Karpas-422 (cell line): ENCODE measurements at regions not wholly inside any gene's neighbourhood (a gene's known extent, or its start where the extent isn't known, plus 50 kb on each side); places are given as distances from the start of the nearest gene placed in this dataset.
"Not testable (repeated sequence)": the region's sequence is repeated elsewhere in the genome, so short reads cannot be mapped to it uniquely, and the experiment has no call there.

Experiments used
- DNase-seq: peaks from one replicate; pipeline ENCODE4 v3.0.0-alpha.2; 2015
- H2AFZ ChIP-seq: fragments of 200-600 bp; sonication (generic); 2 replicates; pipeline ENCODE4 v1.6.1; 2014; ENCODE audit warnings: antibody characterized with exemption, low read length, mixed read lengths
- H3K27ac ChIP-seq: fragments of 200-600 bp; sonication (generic); 2 replicates; pipeline ENCODE4 v1.5.1; 2014; ENCODE audit warnings: mild to moderate bottlenecking, low read length, moderate library complexity
- H3K27me3 ChIP-seq: fragments of 200-600 bp; sonication (generic); 2 replicates; pipeline ENCODE4 v1.6.1; 2014; ENCODE audit warnings: low read length, mixed read lengths
- H3K36me3 ChIP-seq: fragments of 200-600 bp; sonication (generic); 2 replicates; pipeline ENCODE4 v1.6.1; 2014; ENCODE audit warnings: low read length, mixed read lengths; ENCODE audit not compliant: insufficient read depth
- H3K4me1 ChIP-seq: fragments of 200-600 bp; sonication (generic); 2 replicates; pipeline ENCODE4 v1.6.1; 2014; ENCODE audit warnings: mild to moderate bottlenecking, low read length, mixed read lengths
- H3K4me2 ChIP-seq: fragments of 200-600 bp; sonication (generic); 2 replicates; pipeline ENCODE4 v1.6.1; 2014; ENCODE audit warnings: low read length, low read depth, mild to moderate bottlenecking; ENCODE audit not compliant: poor library complexity, severe bottlenecking
- H3K4me3 ChIP-seq: fragments of 200-600 bp; sonication (generic); 2 replicates; pipeline ENCODE4 v1.5.1; 2014; ENCODE audit warnings: mild to moderate bottlenecking, antibody characterized with exemption, low read length, mixed read lengths
- H3K79me2 ChIP-seq: fragments of 200-600 bp; sonication (generic); 2 replicates; pipeline ENCODE4 v1.6.1; 2014; ENCODE audit warnings: mild to moderate bottlenecking, low read length, mixed read lengths
- H3K9ac ChIP-seq: fragments of 200-600 bp; sonication (generic); 2 replicates; pipeline ENCODE4 v1.6.0; 2014; ENCODE audit warnings: low read length
- H3K9me2 ChIP-seq: fragments of 200-600 bp; sonication (generic), shearing (Covaris generic); replicated peaks from 2 replicates; pipeline ENCODE4 v1.6.0; 2014; ENCODE audit warnings: mild to moderate bottlenecking, low read length, moderate library complexity; ENCODE audit not compliant: insufficient read depth
- H3K9me3 ChIP-seq: fragments of 300-700, 200-600 bp; sonication (generic); 2 replicates; pipeline ENCODE4 v1.6.1; 2014; ENCODE audit warnings: low read length, mixed read lengths
- H4K20me1 ChIP-seq: fragments of 200-600 bp; sonication (generic); 2 replicates; pipeline ENCODE4 v1.6.1; 2014; ENCODE audit warnings: mild to moderate bottlenecking, antibody characterized with exemption, low read length, low read depth; ENCODE audit not compliant: insufficient read depth

DNA sequence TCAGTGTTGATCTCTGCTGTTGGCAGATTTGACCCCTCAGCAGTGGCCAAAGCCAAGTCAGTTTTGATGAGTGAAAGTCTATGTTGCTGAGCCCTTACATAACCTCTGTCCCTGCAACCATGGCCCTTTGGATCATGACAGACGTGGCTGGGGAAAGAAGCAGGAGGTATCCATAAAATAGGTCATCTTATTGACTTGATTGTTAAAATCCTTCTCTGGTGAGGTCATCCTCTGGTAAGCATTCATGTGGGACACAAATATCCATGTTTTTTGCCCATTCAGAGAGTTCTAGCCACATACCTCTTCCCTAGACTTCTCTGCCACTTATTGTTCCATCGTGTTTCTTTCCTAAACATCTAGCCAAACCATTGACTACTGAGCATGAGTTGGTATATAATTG lies 251.9 kb upstream of the PTER start:
- H3K4me2 ChIP-seq = no peak overlapping the region
- H3K4me3 ChIP-seq = no peak overlapping the region
- no peak overlapping the region for H3K27ac ChIP-seq
- no peak overlapping the region for H2AFZ ChIP-seq
- no peaks in the 10 kb centered on the region for H3K79me2 ChIP-seq
- H3K9me3 ChIP-seq = no peaks in the 10 kb centered on the region
- H4K20me1 ChIP-seq = no peaks in the 10 kb centered on the region
- no peaks in the 10 kb centered on the region for H3K4me1 ChIP-seq
- H3K36me3 ChIP-seq = no peaks in the 10 kb centered on the region
- H3K9me2 ChIP-seq = no peaks in the 10 kb centered on the region
- no peak overlapping the region for H3K9ac ChIP-seq
- DNase-seq = no peak
- H3K27me3 ChIP-seq = no peaks in the 10 kb centered on the region

DNA sequence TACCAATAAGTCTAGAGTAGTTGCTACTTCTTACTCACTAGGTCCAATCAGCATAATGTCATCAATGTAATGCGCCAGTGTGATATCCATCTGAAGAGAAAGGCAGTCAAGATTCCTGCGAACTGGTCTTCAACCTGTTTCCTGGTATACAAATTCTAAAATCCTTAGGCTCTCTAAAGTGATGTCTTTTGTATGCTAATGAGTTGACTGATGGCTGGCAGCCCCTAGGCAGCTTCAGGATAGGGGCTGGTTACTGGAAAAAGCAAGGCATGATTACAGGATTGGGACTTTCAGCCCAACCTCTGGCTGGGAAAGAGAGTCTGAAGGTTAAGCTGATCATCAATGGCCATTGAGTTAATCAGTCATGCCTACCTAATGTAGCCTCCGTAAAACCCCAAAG lies 250.2 kb upstream of the PTER start:
- H3K36me3 ChIP-seq = no peaks in the 10 kb centered on the region
- H3K9me3 ChIP-seq = no peaks in the 10 kb centered on the region
- H3K4me3 ChIP-seq = no peak overlapping the region
- H4K20me1 ChIP-seq = no peaks in the 10 kb centered on the region
- H3K9me2 ChIP-seq = no peaks in the 10 kb centered on the region
- H3K9ac ChIP-seq = no peak overlapping the region
- H3K27ac ChIP-seq = no peak overlapping the region
- no peaks in the 10 kb centered on the region for H3K27me3 ChIP-seq
- H3K79me2 ChIP-seq = no peaks in the 10 kb centered on the region
- no peak overlapping the region for H2AFZ ChIP-seq
- no peaks in the 10 kb centered on the region for H3K4me1 ChIP-seq
- DNase-seq = no peak
- H3K4me2 ChIP-seq = no peak overlapping the region

DNA sequence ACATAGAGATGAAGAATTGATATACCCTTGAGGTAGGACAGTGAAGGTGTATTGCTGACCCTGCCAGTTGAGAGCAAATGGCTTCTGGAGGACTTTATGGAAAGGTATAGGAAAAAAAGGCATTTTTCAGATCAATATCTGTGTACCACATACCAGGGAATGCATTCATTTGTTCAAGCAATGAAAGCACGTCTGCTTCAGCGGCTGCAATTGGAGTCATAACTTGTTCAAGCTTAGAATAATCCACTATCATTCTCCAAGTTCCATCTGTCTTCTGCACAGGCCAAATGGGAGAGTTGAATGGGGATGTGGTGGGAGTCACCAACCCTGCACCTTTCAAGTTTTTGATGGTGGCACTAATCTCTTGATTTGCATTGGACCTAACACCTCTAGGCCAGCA lies 249.6 kb upstream of the PTER start:
- H3K4me2 ChIP-seq = no peak overlapping the region
- no peaks in the 10 kb centered on the region for H3K4me1 ChIP-seq
- no peak overlapping the region for H3K9ac ChIP-seq
- no peaks in the 10 kb centered on the region for H3K79me2 ChIP-seq
- no peaks in the 10 kb centered on the region for H3K9me2 ChIP-seq
- no peaks in the 10 kb centered on the region for H3K9me3 ChIP-seq
- H2AFZ ChIP-seq = no peak overlapping the region
- no peak overlapping the region for H3K4me3 ChIP-seq
- H3K27me3 ChIP-seq = no peaks in the 10 kb centered on the region
- H3K36me3 ChIP-seq = no peaks in the 10 kb centered on the region
- no peak overlapping the region for H3K27ac ChIP-seq
- no peak for DNase-seq
- H4K20me1 ChIP-seq = no peaks in the 10 kb centered on the region

GRCh38 chr10:16192337-16192736 lies 244.5 kb upstream of the PTER start:
- Histone ChIP-seq H3K9ac (no peak overlapping the region), H3K9me3 (no peaks in the 10 kb centered on the region), H3K79me2 (no peaks in the 10 kb centered on the region), H3K36me3 (no peaks in the 10 kb centered on the region), H3K9me2 (no peaks in the 10 kb centered on the region), H3K27me3 (no peaks in the 10 kb centered on the region), H3K4me2 (no peak overlapping the region), H3K4me3 (no peak overlapping the region), H3K4me1 (no peaks in the 10 kb centered on the region), H3K27ac (no peak overlapping the region), H4K20me1 (no peaks in the 10 kb centered on the region), H2AFZ (no peak overlapping the region)
- no peak for DNase-seq

DNA sequence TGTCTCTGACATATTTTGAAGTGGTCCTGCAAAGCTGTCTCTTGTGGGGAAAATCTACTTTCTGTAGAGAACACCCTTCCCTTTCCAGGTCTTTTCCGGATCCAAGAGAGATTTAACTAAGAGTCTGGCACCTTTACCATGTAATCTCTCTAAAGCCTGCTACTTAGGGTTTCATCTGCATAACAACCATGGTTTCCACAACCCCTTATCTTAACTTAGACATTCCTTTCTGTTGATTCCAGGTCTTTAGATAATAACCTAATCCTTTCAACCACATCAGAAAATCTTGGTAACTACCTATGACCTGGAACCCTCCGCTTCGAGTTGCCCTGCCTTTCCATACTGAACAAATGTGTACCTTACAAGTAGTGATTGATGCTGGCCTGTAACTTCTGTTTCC lies 243.6 kb upstream of the PTER start:
- Histone ChIP-seq H3K4me3 (no peak overlapping the region), H2AFZ (no peak overlapping the region), H3K4me2 (no peak overlapping the region), H3K4me1 (no peaks in the 10 kb centered on the region), H3K27ac (no peak overlapping the region), H3K79me2 (no peaks in the 10 kb centered on the region), H3K9me2 (no peaks in the 10 kb centered on the region), H4K20me1 (no peaks in the 10 kb centered on the region), H3K9ac (no peak overlapping the region), H3K36me3 (no peaks in the 10 kb centered on the region), H3K9me3 (no peaks in the 10 kb centered on the region), H3K27me3 (no peaks in the 10 kb centered on the region)
- no peak for DNase-seq

- Histone ChIP-seq H3K27ac (no peak overlapping the region), H3K4me2 (no peak overlapping the region), H3K9me2 (no peaks in the 10 kb centered on the region), H3K36me3 (no peaks in the 10 kb centered on the region), H3K4me1 (no peaks in the 10 kb centered on the region), H3K9ac (no peak overlapping the region), H2AFZ (no peak overlapping the region), H3K27me3 (no peaks in the 10 kb centered on the region), H4K20me1 (no peaks in the 10 kb centered on the region), H3K79me2 (no peaks in the 10 kb centered on the region), H3K9me3 (no peaks in the 10 kb centered on the region), H3K4me3 (no peak overlapping the region)
- no peak for DNase-seq
These were observed 241.5 kb upstream of the PTER start for GRCh38 chr10:16195178-16195769.

DNA sequence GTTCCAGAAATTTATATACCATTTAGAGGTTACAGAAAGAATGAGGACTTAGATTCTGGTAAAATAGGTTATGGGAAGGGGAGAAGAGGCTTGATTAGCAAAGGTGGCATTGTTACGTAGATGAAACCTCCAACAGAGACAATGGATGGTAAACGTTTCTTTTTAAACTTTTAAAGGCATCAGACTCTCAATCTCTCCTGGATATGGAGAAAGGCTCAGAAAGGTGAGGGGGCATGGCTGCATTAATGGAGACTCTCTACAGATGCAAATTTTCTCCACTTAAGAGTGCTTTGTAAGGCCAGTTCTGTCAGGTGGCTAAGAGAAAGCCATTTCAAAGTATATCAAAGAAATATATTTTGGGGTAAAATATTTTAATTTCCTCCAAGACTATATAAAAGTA lies 240.9 kb upstream of the PTER start:
- Histone ChIP-seq H3K27ac (no peak overlapping the region), H3K4me1 (no peaks in the 10 kb centered on the region), H4K20me1 (no peaks in the 10 kb centered on the region), H3K9ac (no peak overlapping the region), H3K9me2 (no peaks in the 10 kb centered on the region), H3K9me3 (no peaks in the 10 kb centered on the region), H3K4me2 (no peak overlapping the region), H3K36me3 (no peaks in the 10 kb centered on the region), H3K4me3 (no peak overlapping the region), H3K27me3 (no peaks in the 10 kb centered on the region), H2AFZ (no peak overlapping the region), H3K79me2 (no peaks in the 10 kb centered on the region)
- DNase-seq = no peak

DNA sequence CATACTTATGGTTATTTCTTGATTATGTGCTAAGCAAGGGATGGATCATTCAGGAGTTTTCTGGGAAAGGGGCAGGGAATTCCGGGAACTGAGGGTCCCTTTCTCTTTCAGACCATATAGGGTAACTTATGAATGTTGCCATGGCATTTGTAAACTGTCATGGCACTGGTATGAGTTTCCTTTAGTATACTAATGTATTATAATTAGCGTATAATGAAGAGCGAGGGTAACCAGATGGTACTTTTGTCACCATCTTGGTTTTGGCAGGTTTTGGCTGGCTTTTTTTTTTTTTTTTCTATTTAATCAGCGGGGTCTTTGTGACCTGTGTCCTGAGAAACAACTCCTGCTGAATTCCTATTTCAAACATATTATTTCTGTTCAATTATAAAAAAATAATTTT lies 237.6 kb upstream of the PTER start:
- no peaks in the 10 kb centered on the region for H3K27me3 ChIP-seq
- H4K20me1 ChIP-seq = no peaks in the 10 kb centered on the region
- no peaks in the 10 kb centered on the region for H3K36me3 ChIP-seq
- no peak overlapping the region for H3K4me2 ChIP-seq
- DNase-seq = no peak
- no peak overlapping the region for H3K4me3 ChIP-seq
- no peaks in the 10 kb centered on the region for H3K79me2 ChIP-seq
- H3K9ac ChIP-seq = no peak overlapping the region
- H2AFZ ChIP-seq = no peak overlapping the region
- no peaks in the 10 kb centered on the region for H3K9me3 ChIP-seq
- H3K27ac ChIP-seq = no peak overlapping the region
- H3K9me2 ChIP-seq = no peaks in the 10 kb centered on the region
- H3K4me1 ChIP-seq = no peaks in the 10 kb centered on the region

- DNase-seq, H4K20me1 ChIP-seq, H3K4me2 ChIP-seq, H2AFZ ChIP-seq, H3K9me3 ChIP-seq, H3K9me2 ChIP-seq, H3K79me2 ChIP-seq, H3K4me1 ChIP-seq, H3K9ac ChIP-seq, H3K4me3 ChIP-seq, H3K36me3 ChIP-seq, H3K27ac ChIP-seq, H3K27me3 ChIP-seq: not testable (repeated sequence)
These were observed 213.2 kb upstream of the PTER start for GRCh38 chr10:16223618-16224017.
